Peyer's patch (tissue), 4 donors: ENCODE measurements at regions not wholly inside any gene's neighbourhood (a gene's known extent, or its start where the extent isn't known, plus 50 kb on each side); places are given as distances from the start of the nearest gene placed in this dataset.
A peak's percentile ranks its signal among the peaks of the same experiment; 100 is the strongest.

ENCODE experiments used
- DNase-seq, 3 donors: peaks; one replicate each; pipeline ENCODE4 v3.0.0-alpha.2; 2017 to 2019
- H3K27ac ChIP-seq, 4 donors: fragments of 200-600 bp; sonication (generic); one replicate each; pipeline ENCODE4 v1.5.1; 2016 to 2019
- H3K27me3 ChIP-seq, 2 donors: fragments of 200-600 bp; sonication (generic); one replicate each; pipeline ENCODE4 v1.5.1; 2019
- H3K36me3 ChIP-seq, 3 donors: fragments of 200-600 bp; sonication (generic); one replicate each; pipeline ENCODE4 v1.5.1; 2016 to 2019
- H3K4me1 ChIP-seq, 4 donors: fragments of 200-600 bp; sonication (generic); one replicate each; pipeline ENCODE4 v1.5.1; 2016 to 2019
- H3K4me3 ChIP-seq, 4 donors: fragments of 200-600 bp; sonication (generic); 1 replicate in 3 of 4; 2 replicates in 1 of 4; pipeline ENCODE4 v1.5.1; 2016 to 2019; ENCODE audit warnings: mild to moderate bottlenecking in 1 of 4
- H3K9me3 ChIP-seq, 4 donors: fragments of 200-600 bp; sonication (generic); one replicate each; pipeline ENCODE4 v1.5.1; 2016 to 2019; ENCODE audit warnings: mild to moderate bottlenecking in 1 of 4
- POLR2A ChIP-seq, 2 donors: fragments of 450-650 bp; IDR thresholded peaks; one replicate each; pipeline ENCODE4 v1.5.1; 2017; ENCODE audit warnings: antibody characterized with exemption in 2 of 2, mild to moderate bottlenecking in 2 of 2, moderate library complexity in 2 of 2
- TF ChIP-seq, protein P1 (sequence below), 6 experiments: fragments of 450-650 bp in 4 of 6; fragments of 200-600 bp in 2 of 6; sonication (generic) in 1 of 6; IDR thresholded peaks; one replicate each; pipeline ENCODE4 v1.5.1; 2017 to 2019; ENCODE audit warnings: antibody characterized with exemption in 6 of 6, mild to moderate bottlenecking in 3 of 6, moderate library complexity in 1 of 6

DNA sequence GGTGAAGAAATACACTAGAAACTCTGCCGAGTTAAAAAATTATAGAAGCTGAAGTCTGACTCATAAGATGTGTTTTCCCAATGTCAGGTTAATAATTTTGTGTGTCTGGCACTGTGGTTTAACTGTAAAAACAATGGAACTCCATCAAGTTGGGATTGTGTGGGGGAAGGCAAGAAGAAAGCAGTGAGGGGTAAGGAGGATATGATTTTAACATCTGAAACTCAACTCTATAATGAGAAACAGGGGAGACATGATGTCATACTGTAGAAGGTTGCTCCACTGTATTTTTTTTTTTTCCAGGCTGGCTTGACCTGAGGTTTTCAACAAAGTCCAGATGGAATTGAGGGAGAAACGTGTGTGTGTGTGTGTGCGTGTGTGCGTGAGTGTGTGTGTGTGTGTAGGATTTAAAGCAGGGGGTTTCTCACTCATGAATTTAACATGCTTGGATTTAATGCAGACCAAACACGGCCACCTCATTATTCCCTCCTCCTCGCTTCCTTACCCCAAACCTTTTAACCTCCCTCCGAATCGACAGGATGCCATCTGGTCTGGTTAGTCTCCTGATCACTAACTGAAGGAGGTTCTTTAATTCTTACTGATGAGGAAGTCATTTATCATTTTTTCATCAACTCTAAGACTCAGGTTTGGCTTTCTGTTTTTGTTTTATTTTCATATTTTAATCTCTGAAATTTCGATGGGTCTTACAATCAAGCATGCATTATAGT lies 140.2 kb upstream of the LPAR1 start:
- Histone ChIP-seq H3K4me3 (no peak overlapping the region), H3K36me3 (no peaks in the 10 kb centered on the region), H3K27ac (no peak overlapping the region), H3K4me1 (no peaks in the 10 kb centered on the region), H3K9me3 (no peaks in the 10 kb centered on the region), H3K27me3 (no peaks in the 10 kb centered on the region)
- DNase-seq = no peak
- no peak for TF ChIP-seq POLR2A (IDR thresholded peaks at IDR 0.05)
- TF ChIP-seq, protein P1, sequence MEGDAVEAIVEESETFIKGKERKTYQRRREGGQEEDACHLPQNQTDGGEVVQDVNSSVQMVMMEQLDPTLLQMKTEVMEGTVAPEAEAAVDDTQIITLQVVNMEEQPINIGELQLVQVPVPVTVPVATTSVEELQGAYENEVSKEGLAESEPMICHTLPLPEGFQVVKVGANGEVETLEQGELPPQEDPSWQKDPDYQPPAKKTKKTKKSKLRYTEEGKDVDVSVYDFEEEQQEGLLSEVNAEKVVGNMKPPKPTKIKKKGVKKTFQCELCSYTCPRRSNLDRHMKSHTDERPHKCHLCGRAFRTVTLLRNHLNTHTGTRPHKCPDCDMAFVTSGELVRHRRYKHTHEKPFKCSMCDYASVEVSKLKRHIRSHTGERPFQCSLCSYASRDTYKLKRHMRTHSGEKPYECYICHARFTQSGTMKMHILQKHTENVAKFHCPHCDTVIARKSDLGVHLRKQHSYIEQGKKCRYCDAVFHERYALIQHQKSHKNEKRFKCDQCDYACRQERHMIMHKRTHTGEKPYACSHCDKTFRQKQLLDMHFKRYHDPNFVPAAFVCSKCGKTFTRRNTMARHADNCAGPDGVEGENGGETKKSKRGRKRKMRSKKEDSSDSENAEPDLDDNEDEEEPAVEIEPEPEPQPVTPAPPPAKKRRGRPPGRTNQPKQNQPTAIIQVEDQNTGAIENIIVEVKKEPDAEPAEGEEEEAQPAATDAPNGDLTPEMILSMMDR (IDR thresholded peaks at IDR 0.05) = no peak

DNA sequence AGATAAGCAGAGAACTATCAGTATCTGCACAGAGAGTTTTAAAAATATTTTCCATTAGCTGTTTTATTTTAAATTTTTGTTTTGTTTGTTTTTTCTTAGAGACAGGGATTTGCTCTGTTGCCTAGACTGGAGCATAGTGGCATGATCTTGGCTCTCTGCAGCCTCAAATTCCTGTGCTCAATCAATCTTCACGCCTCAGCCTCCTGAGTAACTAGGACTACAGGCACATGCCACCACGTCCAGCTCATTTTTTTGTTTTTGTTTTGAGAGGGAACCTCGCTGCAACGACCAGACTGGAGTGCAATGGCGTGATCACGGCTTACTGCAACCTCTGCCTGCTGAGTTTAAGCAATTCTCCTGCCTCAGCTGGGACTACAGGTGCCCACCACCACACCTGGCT lies 138.2 kb upstream of the LPAR1 start:
- Histone ChIP-seq H3K9me3 (no peaks in the 10 kb centered on the region), H3K4me1 (no peaks in the 10 kb centered on the region), H3K36me3 (no peaks in the 10 kb centered on the region), H3K27me3 (no peaks in the 10 kb centered on the region), H3K4me3 (no peak overlapping the region), H3K27ac (no peak overlapping the region)
- TF ChIP-seq POLR2A (IDR thresholded peaks at IDR 0.05) = no peak
- TF ChIP-seq, protein P1 (IDR thresholded peaks at IDR 0.05) = no peak
- DNase-seq = no peak

GRCh38 chr9:111175350-111175749 lies 137.1 kb upstream of the LPAR1 start:
- Histone ChIP-seq H3K36me3 (no peaks in the 10 kb centered on the region), H3K4me3 (no peak overlapping the region), H3K9me3 (no peaks in the 10 kb centered on the region), H3K27ac (no peak overlapping the region), H3K4me1 (no peaks in the 10 kb centered on the region), H3K27me3 (no peaks in the 10 kb centered on the region)
- TF ChIP-seq POLR2A (IDR thresholded peaks at IDR 0.05) = no peak
- TF ChIP-seq, protein P1 (IDR thresholded peaks at IDR 0.05) = no peak
- no peak for DNase-seq

DNA sequence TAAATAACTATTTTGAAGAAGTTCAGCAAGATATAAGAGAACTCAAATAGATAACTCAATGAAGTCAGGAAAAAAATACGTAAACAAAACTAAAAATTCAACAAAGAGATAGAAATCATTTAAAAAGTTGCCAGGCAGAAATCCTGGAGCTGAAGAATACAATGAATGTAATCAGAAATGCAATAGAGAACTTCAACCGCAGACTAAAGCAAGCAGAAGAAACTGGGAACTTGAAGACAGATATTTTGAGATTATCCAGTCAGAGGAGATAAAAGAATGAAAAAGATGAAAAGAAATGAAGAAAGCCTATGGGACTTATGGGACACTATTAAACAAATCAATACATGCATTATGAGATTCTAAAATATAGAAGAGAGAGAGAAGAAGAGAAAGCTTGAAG lies 129.1 kb upstream of the LPAR1 start:
- Histone ChIP-seq H3K27ac (no peak overlapping the region), H3K4me3 (no peak overlapping the region), H3K27me3 (no peaks in the 10 kb centered on the region), H3K36me3 (no peaks in the 10 kb centered on the region), H3K4me1 (no peaks in the 10 kb centered on the region), H3K9me3 (peaks cover 0 to 3% (median 0%) of the 10 kb centered on the region in 4 donors)
- TF ChIP-seq, protein P1 (IDR thresholded peaks at IDR 0.05) = no peak
- no peak for TF ChIP-seq POLR2A (IDR thresholded peaks at IDR 0.05)
- no peak for DNase-seq

DNA sequence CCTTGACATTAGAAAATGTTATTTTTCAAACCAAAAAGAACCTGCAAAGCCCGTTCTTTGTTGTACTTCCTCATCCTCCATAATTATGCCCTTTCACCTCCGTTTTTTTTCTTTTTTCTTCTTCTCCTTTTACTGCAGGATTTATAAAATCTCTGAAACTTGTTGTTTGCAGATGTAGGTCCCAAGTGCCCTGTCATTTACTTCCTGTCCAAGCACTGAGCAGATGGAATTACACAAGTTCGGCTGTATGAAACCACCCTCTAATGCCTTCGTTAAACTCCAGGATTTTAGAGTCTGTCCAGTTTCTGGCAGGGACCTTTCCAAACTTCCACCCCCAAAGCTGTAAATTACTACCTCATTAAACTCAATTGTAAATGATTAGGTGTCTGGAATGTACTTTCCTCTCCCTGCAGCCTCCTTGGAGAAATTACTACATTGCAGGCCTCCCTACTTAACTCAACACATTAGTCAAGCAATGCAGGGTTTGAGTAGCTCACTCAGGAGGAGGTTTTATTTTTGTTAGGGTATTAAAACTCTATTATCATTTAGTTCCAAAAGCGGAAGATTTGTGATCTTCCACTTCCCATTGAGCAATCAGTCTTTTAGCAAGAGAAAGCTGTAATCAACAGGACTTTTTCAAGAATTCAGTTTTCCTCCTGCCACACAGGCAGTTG lies 125.6 kb upstream of the LPAR1 start:
- H3K9me3 ChIP-seq = peaks cover 0 to 3% (median 0%) of the 10 kb centered on the region in 4 donors
- no peaks in the 10 kb centered on the region for H3K27me3 ChIP-seq
- peak overlapping the region in 2 of 4 donors; percentile 38 to 43 for H3K27ac ChIP-seq
- no peaks in the 10 kb centered on the region for H3K36me3 ChIP-seq
- H3K4me3 ChIP-seq = no peak overlapping the region
- TF ChIP-seq, protein P1 (IDR thresholded peaks at IDR 0.05) = no peak
- no peak for TF ChIP-seq POLR2A (IDR thresholded peaks at IDR 0.05)
- H3K4me1 ChIP-seq = no peaks in the 10 kb centered on the region
- DNase-seq = no peak
